Cardiac fibroblast (primary cell): ENCODE measurements at regions not wholly inside any gene's neighbourhood (a gene's known extent, or its start where the extent isn't known, plus 50 kb on each side); places are given as distances from the start of the nearest gene placed in this dataset.

ENCODE experiments used
- DNase-seq, 2 donors: peaks; one replicate each; pipeline versions ENCODE4 v3.0.0 to v3.0.0-alpha.2; 2010; ENCODE audit warnings: low read depth in 2 of 2
- H3K4me3 ChIP-seq, 2 donors: replicated peaks in 1 of 2; 1 replicate in 1 of 2; 2 replicates in 1 of 2; pipeline ENCODE4 v1.5.1; 2011; ENCODE audit warnings: low read depth in 2 of 2, low read length in 2 of 2, mild to moderate bottlenecking in 2 of 2, moderate library complexity in 1 of 2
- CTCF ChIP-seq: IDR thresholded peaks from one replicate; pipeline ENCODE4 v1.5.1; 2011; ENCODE audit warnings: low read depth, mild to moderate bottlenecking, low read length, inconsistent platforms

- no peak overlapping the region for H3K4me3 ChIP-seq
- TF ChIP-seq CTCF: no peak
- no peak for DNase-seq
Measured at GRCh38 chr17:77027271-77027889, 113.4 kb upstream of the SEC14L1 start.

GRCh38 chr17:77028900-77029299 is 111.9 kb upstream of the SEC14L1 start:
- TF ChIP-seq CTCF: no peak
- no peak for DNase-seq
- H3K4me3 ChIP-seq: no peak overlapping the region

- no peak for TF ChIP-seq CTCF
- H3K4me3 ChIP-seq: no peak overlapping the region
- no peak for DNase-seq
Measured at GRCh38 chr17:77032929-77033328, 107.8 kb upstream of the SEC14L1 start.

- DNase-seq: no peak
- H3K4me3 ChIP-seq: no peak overlapping the region
- TF ChIP-seq CTCF: no peak
Measured at GRCh38 chr17:77033892-77034404, 106.8 kb upstream of the SEC14L1 start.

- no peak for DNase-seq
- no peak for TF ChIP-seq CTCF
- no peak overlapping the region for H3K4me3 ChIP-seq
Measured at GRCh38 chr17:77034677-77035424, 105.9 kb upstream of the SEC14L1 start.

- no peak overlapping the region for H3K4me3 ChIP-seq
- DNase-seq: no peak
- no peak for TF ChIP-seq CTCF
Measured at GRCh38 chr17:77035526-77035925, 105.2 kb upstream of the SEC14L1 start.
